Activated T-cell treated with anti-CD3 and anti-CD28 coated beads for 1 hour (primary cell): ENCODE measurements at regions not wholly inside any gene's neighbourhood (a gene's known extent, or its start where the extent isn't known, plus 50 kb on each side); places are given as distances from the start of the nearest gene placed in this dataset.

Experiments
- DNase-seq: peaks from one replicate; pipeline ENCODE4 v3.0.0-alpha.2; 2020; ENCODE audit warnings: low read depth

GRCh38 chr2:37866171-37866934 lies 58.7 kb upstream of the RMDN2 start:
- no peak for DNase-seq

GRCh38 chr2:37867166-37867565 lies 57.9 kb upstream of the RMDN2 start:
- no peak for DNase-seq

GRCh38 chr2:37868866-37869265 lies 56.2 kb upstream of the RMDN2 start:
- no peak for DNase-seq

GRCh38 chr2:37869304-37869703 lies 55.8 kb upstream of the RMDN2 start:
- no peak for DNase-seq

GRCh38 chr2:37869771-37870170 lies 55.3 kb upstream of the RMDN2 start:
- no peak for DNase-seq

GRCh38 chr2:37870829-37871228 lies 54.3 kb upstream of the RMDN2 start:
- DNase-seq, result no peak

GRCh38 chr2:37871456-37872191 lies 53.5 kb upstream of the RMDN2 start:
- DNase-seq, result no peak

- DNase-seq, result no peak
These were observed 52.8 kb upstream of the RMDN2 start for GRCh38 chr2:37872192-37872750.

GRCh38 chr2:37873229-37873628 lies 51.9 kb upstream of the RMDN2 start:
- DNase-seq, result no peak

GRCh38 chr2:37873749-37874330 lies 51.2 kb upstream of the RMDN2 start:
- no peak for DNase-seq

- no peak for DNase-seq
These were observed 50.6 kb upstream of the RMDN2 start for GRCh38 chr2:37874470-37874869.
